SK-MEL-5 (cell line): ENCODE measurements at regions not wholly inside any gene's neighbourhood (a gene's known extent, or its start where the extent isn't known, plus 50 kb on each side); places are given as distances from the start of the nearest gene placed in this dataset.
"Not testable (repeated sequence)": the region's sequence is repeated elsewhere in the genome, so short reads cannot be mapped to it uniquely, and the experiment has no call there.

Experiments
- DNase-seq: peaks from one replicate; pipeline ENCODE4 v3.0.0-alpha.2; 2016; ENCODE audit warnings: low read depth, low spot score
- in situ Hi-C: cut with HindIII; loops from 2 replicates; pipeline ENCODE4 v1.10.0; 2016; ENCODE audit warnings: low sequenced_read_pairs, high pct_unique_total_duplicates, low pct_unique_long_range_greater_than_20kb

DNA sequence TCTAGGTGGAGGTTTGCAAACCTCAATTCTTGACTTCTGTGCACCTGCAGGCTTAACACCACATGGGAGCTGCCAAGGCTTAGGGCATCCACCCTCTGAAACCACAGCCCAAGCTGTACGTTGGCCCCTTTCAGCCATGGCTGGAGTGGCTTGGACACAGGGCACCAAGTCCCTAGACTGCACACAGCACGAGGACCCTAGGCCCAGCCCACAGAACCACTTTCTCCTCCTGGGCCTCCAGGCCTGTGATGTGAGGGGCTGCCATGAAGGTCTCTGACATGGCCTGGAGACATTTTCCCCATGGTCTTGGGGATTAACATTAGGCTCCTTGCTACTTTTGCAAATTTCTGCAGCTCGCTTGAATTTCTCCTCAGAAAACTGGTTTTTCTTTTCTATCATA, 947.9 kb downstream of the TTLL7 start:
- DNase-seq, in situ Hi-C loops: not testable (repeated sequence)

DNA sequence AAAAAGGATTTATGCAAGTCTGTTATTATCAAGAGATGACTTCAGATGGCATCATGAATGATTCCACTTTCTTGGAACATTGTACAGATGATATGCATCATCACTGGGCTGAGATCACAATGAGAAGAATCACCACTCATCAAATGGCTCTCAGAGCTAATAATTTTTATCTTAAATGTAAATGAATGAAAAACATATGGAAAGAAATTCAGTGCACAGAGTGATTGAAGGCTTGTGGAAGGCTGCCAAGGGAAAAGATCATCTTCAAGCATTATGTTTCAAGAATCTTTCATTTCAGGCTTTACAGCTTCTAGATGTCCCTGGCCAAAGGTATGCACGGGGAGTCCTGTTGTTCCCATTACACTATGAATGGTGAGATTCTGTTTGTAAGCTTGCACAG, 955.7 kb downstream of the TTLL7 start:
- no peak for DNase-seq
- in situ Hi-C loops: no loop called here

DNA sequence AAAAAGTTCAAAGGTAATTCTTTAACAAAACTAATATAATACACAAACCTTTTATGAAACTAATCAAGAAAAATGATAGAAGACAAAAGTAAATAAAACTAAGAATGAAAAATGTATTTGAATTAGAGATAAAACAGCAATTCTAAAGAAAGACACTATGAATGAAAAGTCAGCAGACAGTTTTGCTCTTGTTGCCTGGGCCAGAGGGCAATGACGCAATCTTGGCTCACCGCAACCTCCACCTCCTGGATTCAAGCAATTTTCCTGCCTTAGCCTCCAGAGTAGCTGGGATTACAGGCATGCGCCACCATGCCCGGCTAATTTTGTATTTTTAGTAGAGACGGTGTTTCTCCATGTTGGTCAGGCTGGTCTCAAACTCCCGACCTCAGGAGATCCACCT, 959.8 kb downstream of the TTLL7 start:
- DNase-seq, in situ Hi-C loops: not testable (repeated sequence)

DNA sequence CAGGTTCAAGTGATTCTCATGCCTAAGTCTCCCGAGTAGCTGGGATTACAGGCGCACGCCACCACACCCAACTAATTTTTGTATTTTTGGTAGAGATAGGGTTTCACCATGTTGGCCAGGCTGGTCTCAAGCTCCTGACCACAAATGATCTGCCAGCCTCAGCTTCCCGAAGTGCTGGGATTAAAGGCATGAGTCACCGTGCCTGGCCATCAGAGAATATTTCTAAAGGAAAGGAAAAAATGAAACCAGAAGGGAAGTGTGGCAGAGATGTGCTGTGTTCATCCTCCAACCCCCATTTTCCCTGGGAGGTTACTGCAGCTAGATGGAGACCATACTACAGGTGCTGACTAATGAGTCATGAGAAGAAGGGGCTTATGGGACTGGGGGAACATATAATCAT, 964.1 kb downstream of the TTLL7 start:
- no peak for DNase-seq
- in situ Hi-C loops: no loop called here

DNA sequence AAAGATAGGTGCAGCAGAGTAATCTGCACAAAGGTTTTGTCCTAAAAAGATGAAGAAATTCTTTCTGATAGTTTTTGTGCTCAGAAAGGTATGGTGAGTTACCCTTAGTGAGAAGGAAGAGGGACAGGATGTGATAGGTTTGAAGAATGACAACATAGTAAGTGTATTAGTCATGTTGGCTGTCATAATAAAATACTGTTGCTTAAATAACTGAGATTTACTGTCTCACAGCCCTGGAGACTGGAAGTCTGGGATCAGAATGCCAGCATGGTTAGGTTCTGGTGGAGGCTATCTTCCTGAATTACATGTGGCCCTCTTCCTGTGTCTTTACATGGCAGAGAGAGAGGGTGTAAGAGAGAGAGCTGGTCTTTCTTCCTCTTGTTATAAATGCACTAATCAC, 965.2 kb downstream of the TTLL7 start:
- in situ Hi-C loops: no loop called here

DNA sequence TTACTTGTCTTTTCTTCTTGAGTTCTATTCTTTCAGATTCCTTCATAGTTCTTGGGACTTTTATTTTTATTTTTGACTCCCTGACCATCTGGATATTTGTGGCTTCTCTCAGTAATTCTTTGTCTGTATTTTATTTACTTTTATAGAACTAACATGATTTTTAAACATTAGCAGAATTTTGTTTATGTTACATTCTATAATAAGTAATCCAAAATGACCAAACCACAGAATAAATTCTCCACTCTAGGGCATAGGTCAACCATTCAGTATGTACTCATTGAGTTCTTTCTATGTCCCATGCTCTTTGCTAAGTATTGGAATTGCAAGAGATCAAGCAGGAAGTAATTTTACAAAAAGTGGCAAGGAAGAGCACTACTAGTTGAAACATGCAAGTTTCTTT, 969.0 kb downstream of the TTLL7 start:
- DNase-seq: no peak
- in situ Hi-C loops: no loop called here

More for the DNA sequence above, 965.2 kb downstream of the TTLL7 start:
- no peak for DNase-seq

DNA sequence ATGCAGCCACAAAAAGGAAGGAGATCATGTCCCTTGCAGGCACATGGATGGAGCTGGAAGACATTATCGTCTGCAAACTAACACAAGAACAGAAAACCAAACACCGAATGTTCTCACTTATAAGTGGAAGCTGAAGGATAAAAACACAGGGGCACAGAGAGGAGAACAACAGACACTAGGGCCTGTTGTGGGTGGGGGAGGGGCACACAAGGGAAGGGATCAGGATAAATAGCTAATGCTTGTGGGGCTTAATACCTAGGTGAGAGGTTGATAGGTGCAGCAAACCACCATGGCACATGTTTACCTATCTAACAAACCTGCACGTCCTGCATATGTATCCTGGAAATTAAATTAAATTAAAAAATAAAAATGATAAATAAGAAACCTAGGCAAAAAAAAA, 969.9 kb downstream of the TTLL7 start:
- DNase-seq: no peak
- in situ Hi-C loops: no loop called here

DNA sequence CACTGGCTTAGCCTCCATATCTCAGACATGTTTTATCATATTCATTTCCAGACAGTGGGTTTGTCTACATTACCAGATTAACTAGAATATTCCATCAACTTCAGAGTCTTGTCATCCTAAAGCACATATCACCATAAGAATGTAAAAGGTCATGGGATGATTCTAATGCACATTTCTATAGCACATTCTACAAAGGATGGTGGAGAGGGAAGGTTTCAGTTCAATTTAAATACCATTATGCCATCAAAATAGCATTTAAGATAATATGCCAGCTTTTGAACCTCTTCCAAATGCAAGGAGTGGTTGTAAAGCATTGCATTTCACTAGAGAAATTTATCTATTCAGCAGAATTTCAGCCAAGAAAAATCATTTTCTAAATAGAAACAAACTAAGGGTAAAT, 970.5 kb downstream of the TTLL7 start:
- in situ Hi-C loops: no loop called here
- no peak for DNase-seq

DNA sequence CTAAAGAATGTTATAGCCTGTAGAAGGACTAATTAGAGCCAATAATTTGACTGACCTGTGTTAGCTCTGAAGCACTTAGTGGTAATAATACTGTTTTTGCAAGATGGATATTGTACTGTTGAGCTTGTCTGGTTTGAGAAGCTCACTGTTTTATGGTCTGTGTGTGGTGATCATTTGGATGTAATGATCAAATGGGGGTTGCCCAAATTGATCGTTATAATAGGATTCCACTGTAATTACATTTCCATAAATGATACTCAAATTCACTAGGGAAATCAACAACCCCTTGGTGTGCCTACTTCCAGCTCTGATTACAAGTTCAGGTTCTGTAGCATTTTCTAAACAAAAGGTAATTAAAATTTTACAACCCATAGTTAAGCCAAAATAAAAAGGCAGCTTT, 971.4 kb downstream of the TTLL7 start:
- no peak for DNase-seq
- in situ Hi-C loops: no loop called here

DNA sequence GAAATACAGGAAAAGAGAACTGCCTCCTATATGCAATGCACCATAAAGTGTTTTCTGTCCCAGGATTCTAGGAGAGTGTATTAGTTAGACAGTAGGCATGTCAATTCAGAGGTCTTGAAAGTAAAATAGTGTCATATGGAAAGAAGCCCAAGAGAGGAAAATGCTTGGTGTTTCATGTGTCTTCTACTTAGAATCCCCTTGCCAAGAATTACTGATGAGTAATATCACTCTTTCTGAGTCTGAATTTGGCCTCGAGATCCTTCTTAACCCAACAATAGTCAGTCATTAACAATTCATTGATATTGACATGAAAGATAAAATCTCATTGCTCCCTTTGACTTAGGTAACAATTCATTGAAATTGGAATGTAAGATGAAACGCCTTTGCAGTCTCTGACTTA, 972.2 kb downstream of the TTLL7 start:
- in situ Hi-C loops: no loop called here
- DNase-seq: no peak

DNA sequence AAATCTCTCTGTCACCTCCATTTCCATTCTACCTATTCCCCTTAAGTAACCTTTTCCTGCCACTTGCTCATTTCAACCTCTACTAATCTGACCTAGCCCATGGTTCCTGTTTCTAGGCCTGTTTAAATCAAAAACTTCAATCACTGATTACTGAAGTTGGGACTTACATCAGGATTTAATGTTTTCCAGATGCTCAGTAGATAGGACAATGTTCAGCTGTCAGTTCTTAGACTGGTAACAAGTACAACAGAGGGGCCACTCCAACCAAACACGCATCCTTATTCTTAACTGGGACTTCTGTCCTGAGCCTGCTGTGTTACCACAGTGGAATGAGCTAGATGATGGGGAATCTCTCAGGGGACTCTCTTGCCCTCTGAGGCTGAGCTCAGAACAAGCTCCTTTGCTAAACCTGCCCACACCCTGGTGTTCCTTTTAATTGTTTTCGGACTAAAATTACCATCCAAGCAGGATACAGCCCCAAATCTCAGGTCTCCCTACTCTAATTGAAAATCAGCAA, 974.6 kb downstream of the TTLL7 start:
- DNase-seq: no peak

DNA sequence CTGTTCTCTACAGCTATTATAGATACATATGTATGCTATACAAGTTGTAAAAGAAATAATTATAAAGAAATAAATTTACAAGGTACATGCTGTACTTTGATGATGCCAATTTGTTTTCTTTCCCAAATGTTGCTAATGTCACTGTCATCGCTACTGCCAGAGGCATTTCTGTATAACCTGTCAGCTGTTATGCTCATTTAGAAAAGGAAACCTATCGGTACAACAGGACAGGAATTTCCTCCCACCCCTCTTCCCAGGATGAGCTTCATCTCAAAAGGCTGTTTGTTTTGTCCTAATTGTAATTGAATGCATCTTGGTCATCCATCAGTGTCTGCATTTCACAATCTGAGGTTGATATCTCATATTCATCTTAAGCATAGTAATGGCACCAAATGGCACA, 975.7 kb downstream of the TTLL7 start:
- in situ Hi-C loops: no loop called here

More for the DNA sequence above, 974.6 kb downstream of the TTLL7 start:
- in situ Hi-C loops: no loop called here

DNA sequence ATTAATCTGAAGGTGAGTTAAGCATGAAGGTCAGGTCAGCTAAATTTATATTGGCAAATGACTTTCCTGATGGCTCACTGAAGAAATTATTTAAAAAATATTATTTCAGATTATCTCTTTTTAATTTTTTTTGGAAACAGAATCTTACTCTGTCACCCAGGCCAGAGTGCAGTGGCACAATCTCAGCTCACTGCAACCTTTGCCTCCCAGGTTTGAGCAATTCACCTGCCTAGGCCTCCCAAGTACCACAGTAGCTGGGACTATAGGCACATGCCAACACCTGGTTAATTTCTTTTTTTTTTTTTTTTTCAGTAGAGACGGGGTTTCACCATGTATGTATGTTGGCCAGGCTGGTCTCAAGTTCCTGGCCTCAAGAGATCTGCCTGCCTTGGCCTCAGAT, 976.7 kb downstream of the TTLL7 start:
- in situ Hi-C loops: no loop called here
- DNase-seq: no peak

More for the DNA sequence above, 975.7 kb downstream of the TTLL7 start:
- no peak for DNase-seq

DNA sequence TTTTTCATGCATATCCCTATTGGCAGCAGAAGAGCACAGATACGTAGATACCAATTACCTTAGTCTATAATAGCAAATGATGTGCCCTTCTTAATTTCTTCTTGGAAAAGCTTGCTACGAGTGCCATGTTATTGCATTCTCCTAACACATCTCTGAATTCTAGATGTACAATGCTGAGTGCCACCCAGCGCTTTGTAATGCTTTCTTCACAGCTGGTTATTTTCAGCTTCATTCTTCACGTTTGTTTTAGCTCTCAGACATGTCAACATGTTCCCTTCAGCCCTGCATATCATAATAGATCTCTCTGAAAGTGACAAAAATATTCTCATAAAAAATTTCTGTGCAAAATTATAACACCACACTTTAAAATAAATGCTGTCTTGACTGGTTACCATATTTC, 981.2 kb downstream of the TTLL7 start:
- in situ Hi-C loops: no loop called here
- DNase-seq: no peak

DNA sequence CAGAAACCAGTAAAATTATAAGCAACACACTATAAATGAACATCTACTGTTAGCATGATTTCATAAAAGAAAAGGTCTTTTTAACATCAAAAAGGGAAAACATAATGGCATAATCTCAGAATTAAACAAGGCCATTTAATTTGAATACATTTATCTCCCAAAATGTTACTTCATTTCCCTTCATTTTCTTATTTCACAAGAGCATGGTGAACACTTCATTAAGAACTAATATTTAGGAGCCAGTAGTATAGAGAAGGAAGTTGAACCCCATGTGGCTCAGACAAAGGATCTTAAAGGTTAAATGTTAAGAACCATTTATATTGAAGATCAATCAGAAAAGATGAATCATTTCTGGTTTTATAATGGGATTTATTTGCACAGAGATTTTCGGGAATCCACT, 981.7 kb downstream of the TTLL7 start:
- in situ Hi-C loops: no loop called here
- DNase-seq: no peak

DNA sequence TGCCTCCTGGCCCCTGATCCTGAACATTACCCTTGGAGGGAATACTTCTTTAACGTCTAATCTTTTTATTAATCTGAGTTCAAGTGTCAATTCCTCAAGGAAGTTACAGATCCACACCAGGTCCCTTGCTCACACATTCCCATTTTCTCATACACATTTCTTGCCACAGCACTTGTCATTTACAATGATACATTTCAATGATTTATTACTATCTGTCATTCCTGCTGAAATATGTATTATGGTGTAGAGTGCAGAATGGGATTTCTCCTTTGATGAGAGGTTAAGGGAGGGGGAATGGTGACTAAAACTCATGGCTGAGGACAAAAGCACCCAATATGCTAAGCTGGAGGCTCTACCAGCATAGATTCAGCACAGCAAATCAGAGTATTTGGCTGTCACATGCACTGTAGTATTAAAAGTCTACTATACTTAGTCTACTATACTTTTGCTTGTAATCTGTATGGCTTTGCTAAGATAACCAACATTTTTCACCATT, 982.5 kb downstream of the TTLL7 start:
- no peak for DNase-seq
- in situ Hi-C loops: no loop called here

DNA sequence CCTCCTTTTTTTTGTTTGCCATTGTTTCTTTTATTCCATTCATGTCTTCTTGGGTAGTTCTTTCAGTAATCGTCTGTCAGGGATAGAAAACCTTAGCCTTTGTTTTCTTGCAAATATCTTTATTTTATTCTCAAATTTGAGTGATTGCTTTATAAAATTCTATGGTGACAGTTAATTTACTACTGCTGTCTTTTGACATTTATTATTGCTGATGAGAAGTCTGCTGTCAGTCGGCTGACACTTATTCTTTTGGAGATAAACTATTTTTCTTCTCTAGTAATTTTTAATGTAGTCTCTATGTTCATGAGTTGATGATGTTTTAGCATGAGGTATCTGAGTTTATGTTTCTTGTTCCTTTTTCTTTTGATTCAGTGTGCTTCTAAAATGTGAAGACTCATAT, 983.8 kb downstream of the TTLL7 start:
- in situ Hi-C loops: no loop called here
- DNase-seq: no peak

DNA sequence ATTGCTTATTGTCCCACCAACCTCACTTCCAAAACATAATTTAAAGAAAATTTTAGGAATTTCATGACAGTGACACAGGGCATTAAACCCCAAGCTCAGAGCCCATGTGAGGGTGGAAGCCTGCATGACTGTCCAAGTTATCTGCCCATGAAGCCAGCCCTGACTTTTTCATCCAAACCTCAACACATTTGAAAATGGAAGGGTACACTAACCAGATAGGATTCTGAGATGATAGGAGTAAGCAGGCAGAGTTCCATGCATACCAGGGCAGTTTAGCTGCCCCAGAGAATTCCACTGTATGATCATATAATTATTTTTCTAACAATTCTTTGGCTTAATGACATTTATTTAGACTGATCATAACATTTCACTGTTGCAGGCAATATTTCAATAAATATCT, 986.0 kb downstream of the TTLL7 start:
- no peak for DNase-seq
- in situ Hi-C loops: no loop called here

DNA sequence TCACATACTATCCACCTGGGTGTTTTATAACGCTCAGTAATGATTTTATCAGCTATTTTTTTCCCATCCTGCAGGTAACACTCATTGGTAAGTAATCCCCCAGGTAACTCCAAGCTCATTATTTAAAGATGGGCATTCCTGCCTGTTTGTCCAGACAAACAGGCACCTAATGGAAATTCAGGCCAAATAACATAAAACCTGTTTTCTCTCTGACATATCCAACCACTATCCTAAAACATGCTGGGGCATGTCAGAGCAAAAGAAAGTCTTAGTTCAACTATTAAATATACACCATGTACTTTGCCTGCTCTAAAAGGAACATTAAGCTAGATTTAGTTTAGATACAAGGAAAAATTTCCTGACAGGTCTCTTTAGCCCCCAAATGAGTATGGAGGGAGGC, 987.7 kb downstream of the TTLL7 start:
- in situ Hi-C loops: no loop called here
- no peak for DNase-seq

DNA sequence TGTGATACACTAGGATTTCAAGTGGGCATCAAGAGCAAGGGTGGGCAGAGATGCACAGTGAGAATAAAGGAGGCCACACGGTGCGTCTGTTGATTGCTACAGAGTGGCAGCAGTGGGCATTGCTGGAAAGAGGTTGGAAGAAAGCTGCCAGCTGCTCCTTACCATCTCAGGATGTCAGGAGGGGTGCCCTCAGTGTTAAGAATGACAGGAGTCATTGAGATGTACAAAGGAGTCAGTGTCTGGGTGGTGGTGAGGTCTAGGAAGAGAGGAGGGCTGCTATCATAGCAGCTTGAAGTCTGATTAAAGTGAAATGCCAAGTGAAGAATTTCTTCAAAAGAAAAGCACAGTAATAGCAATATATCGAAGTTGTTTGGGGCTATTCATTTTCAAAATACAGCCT, 992.7 kb downstream of the TTLL7 start:
- DNase-seq: peak; percentile 83
- in situ Hi-C loops: no loop called here
